HG03175 (cell line): ENCODE measurements at regions not wholly inside any gene's neighbourhood (a gene's known extent, or its start where the extent isn't known, plus 50 kb on each side); places are given as distances from the start of the nearest gene placed in this dataset.
"Not testable (repeated sequence)": the region's sequence is repeated elsewhere in the genome, so short reads cannot be mapped to it uniquely, and the experiment has no call there.

Experiments used
- ATAC-seq: cut with Tn5 transposase; IDR thresholded peaks from one replicate; pipeline ENCODE4 v1.9.1; 2021; ENCODE audit warnings: mild to moderate bottlenecking, moderate library complexity; ENCODE audit not compliant: unreplicated experiment

DNA sequence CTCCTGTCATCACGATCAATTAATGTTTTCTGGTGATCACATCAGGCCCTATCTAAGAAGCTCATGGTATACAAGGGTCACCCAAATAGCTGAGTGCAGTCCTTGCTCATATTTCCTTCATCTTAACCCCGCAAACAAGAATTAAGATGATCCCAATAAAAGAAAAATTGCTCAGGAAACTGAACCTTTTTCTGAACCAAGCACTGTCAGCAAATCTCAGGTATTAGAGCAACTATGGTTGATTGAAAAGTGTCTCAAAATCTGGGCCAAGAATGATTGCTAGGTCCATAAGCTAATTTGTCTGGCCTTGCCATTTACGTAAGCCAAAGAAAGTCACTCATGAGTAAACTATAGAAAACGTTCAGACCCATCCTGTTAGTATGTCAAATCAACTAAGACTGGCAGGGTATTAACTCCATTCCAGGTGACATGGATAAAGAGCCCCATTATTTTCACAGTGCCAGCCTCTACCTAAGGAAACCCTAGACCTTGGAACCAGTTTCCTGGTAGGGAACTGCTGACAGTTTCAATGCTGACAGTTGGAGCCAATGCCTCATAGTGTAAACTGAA, 209.3 kb downstream of the DEPDC1B start:
- no peak for ATAC-seq

GRCh38 chr5:60489856-60490255, 210.1 kb downstream of the DEPDC1B start:
- ATAC-seq = no peak

DNA sequence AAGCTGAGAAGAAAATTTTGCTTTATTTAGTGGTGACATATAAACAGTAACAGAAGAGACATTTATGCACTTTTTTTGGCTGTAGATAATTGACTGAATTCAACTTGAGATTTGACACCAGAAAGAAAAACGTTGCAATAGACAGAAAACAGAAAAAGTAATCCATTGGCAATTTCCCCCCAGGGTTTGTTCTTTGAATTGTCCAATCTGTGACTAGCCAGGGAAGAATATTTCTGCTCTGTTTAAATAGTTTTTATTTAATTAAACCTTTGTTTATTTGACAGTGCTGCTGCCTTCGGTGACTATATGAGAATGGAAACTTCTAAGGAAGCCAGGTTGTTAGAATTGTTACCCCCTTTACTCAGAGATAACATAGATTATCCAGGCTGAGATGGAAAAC, 210.6 kb downstream of the DEPDC1B start:
- ATAC-seq = no peak

- ATAC-seq = no peak
These were observed 211.4 kb downstream of the DEPDC1B start for GRCh38 chr5:60488466-60489130.

DNA sequence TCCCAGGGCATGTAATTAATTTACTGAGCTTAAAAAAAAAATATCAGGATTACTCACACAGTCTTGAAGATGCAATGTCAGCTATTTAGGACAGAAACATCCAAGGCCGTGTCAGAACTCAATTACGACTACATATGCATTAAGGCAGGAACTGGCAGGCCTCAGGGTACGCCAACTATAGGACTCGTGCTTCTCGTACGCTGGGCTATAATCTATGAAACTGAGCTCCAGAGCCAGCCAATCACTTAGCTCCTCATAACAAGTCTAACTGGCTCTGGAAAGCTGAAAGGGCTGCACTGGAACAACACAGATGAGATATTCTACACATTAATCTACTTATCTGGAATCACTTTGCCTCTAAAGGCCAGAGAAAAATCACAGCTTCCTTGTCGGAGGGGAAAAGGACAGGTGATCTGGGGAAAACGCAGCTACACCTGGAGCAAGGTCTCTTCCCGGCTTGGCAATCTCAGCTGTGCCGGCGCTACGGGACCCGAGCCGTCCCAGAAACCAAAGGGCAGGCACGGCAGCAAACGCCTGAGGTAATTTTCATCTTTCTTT, 212.0 kb downstream of the DEPDC1B start:
- no peak for ATAC-seq

- ATAC-seq = no peak
These were observed 212.5 kb downstream of the DEPDC1B start for GRCh38 chr5:60487476-60487875.

DNA sequence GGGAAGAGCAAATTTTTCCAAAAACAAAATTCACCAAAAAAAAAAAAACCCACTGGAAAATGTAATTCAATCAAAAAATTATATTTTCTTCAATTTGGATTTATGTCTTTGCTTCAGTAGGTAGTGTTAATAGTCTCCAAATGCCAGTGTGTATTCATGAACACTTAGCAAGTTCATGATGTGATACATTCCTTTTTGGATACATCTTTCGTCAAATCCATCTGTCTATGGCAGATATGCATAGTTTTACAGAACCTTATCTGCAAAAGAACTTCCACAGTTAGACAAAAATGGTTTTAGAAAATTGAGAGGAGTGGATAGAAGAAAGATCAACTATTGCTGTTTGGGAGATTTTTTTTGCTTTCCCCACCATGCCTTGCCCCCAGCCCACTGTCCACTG, 214.6 kb downstream of the DEPDC1B start:
- ATAC-seq = no peak

GRCh38 chr5:60483050-60483449, 216.9 kb downstream of the DEPDC1B start:
- no peak for ATAC-seq

DNA sequence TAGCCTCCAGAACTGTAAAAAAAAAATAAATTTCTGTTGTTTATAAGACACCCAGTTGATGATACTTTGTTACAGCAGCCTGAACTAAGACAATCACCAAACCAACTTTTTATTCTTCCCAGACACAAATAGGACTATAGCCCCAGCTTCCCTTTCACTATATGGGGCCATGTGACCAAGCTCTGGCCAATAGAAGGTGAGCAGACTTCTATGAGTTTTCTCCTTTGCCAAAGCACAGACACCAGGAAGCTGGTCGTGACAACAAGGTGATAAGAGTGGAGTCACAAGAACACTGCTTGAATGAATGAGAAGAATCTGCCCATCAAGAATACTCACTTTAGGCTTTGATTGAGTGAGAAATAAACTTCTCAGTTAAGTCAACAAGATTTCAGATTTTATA, 217.7 kb downstream of the DEPDC1B start:
- no peak for ATAC-seq

GRCh38 chr5:60479542-60479941, 220.4 kb downstream of the DEPDC1B start:
- ATAC-seq = no peak

GRCh38 chr5:60477849-60478248, 222.1 kb downstream of the DEPDC1B start:
- ATAC-seq = no peak

- ATAC-seq = no peak
These were observed 226.3 kb downstream of the DEPDC1B start for GRCh38 chr5:60473654-60474053.

DNA sequence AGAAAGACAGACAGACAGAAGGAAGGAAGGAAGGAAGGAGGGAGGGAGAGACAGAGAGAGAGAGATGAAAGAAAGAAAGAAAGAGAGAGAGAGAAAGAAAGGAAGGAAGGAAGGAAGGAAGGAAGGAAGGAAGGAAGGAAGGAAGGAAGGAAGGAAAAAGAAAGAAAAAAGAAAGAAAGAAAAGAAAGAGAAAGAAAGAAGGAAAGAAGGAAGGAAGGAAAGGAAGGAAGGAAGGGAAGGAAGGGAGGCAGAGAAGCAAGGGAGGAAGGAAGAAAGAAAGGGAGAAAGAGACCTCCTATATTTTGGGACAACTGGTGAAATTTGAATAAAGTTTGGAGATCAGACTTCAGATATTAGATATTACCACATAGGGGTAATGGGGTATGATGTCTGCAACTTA, 226.9 kb downstream of the DEPDC1B start:
- ATAC-seq = not testable (repeated sequence)

- ATAC-seq = no peak
These were observed 229.1 kb downstream of the DEPDC1B start for GRCh38 chr5:60470881-60471280.

DNA sequence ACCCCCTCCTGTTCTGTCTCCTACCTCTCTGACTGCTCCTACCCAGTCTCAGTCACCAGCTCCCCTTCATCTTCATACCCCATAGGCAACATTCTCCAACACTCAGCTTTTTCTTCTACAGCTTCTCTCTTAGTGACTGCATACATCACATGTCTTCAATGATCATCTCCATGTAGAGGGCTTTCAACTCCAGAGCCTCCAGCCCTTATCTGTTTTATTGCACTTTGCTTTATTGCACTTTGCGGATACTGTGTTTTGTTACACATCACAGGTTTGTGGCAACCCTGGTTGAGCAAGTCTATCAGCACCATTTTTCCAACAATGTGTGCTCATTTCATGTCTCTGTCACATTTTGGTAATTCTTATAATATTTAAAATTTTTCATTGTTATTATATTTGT, 230.7 kb downstream of the DEPDC1B start:
- no peak for ATAC-seq

GRCh38 chr5:60463179-60463868, 236.6 kb downstream of the DEPDC1B start:
- no peak for ATAC-seq

DNA sequence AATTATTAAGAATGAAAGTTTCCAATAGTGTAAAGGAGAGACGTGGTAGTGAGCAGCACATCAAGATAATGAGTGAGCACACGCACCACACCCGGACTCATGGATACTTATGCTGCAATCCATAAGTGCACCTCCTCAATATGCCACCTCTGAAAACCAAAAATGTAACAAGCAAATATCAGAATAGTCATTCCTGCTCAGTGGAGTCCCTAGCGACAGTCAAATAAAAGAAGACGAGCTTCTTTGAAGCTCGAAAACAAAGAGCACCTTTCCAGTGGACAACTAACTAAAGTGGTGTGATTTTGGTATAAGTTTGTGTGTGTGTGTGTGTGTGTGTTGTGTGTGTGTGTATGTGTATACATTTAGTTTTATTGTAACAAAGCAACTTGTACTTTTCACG, 241.3 kb downstream of the DEPDC1B start:
- no peak for ATAC-seq

DNA sequence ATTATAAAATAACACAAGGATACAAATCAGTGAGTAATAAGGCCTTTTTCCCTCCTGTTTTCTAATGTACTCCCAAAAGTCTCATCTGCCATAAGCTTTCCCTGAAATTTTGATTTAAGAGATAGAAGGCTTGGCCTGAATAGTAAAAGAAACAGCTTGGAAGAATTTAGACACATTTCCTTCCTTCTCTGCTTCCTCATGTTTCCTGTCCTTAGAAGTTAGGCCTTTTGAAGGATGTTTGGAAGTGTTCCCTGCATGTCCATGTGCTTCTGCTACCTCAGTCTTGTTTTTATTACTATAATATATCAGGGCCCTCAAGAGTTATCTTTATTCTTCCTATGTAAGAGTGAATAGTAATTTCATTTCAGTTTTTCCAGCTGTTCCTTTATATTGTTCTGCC, 242.7 kb downstream of the DEPDC1B start:
- ATAC-seq = no peak

GRCh38 chr5:60455589-60455988, 244.4 kb downstream of the DEPDC1B start:
- ATAC-seq = no peak

DNA sequence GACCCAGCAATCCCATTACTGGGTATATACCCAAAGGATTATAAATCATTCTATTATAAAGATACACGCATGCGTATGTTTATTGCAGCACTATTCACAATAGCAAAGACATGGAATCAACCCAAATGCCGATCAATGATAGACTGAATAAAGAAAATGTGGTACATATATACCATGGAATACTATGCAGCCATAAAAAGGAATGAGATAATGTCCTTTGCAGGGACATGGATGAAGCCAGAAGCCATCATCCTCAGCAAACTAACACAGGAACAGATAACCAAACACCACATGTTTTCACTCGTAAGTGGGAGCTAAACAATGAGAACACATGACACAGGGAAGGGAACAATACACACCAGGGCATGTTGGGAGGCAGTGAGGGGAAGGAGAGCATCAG, 245.7 kb downstream of the DEPDC1B start:
- not testable (repeated sequence) for ATAC-seq

DNA sequence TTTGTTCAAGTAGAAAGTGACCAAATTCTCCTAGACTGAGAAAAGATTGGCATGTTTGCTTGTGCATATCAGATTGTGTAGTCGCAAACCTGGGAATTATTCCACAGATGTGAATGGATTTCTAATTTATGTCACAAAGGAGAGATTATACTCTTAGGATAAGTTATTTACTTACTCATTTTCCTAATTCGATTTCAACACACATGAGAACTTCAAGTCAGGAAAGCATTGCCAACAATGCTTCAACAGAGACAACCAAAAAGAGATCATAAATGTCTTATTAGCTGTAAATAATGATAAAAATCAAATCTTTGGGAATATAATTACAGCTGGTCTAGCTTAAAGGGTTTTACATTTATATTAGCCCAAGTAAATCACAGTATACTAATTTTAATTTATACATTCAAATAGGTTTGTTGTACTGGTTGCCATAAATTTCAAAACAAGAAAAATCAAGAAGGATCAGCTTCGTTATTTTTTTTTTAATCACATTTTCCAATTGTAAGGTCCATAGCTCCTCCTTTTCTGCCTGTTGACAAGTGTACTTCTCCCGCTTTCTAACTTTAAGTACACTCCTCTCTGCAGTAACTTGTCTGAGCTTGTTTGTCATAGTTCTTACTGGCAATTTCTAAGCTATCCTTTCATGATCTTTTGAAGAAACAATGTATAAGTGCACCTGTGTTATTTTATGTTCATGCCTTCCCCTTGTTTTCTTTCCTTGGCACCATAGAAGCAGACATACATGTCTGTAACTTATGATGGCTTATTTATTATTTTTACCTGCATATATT, 246.6 kb downstream of the DEPDC1B start:
- no peak for ATAC-seq
